Activated naive CD4-positive, alpha-beta T cell treated with anti-CD3 and anti-CD28 coated beads, Interleukin-2, amount 50 U/mL, for 72 hours (primary cell): ENCODE measurements at regions not wholly inside any gene's neighbourhood (a gene's known extent, or its start where the extent isn't known, plus 50 kb on each side); places are given as distances from the start of the nearest gene placed in this dataset.

Experiments used
- ATAC-seq, 2 donors: fragments of 150-1000 bp; cut with Tn5 transposase; 2 replicates each; pipeline ENCODE4 v1.10.0; 2021; ENCODE audit warnings: mild to moderate bottlenecking in 2 of 2, moderate library complexity in 2 of 2
- DNase-seq, 2 donors: peaks; one replicate each; pipeline ENCODE4 v3.0.0; 2021 to 2022; ENCODE audit warnings: low spot score in 2 of 2
- H3K27ac Mint-ChIP-seq, 2 donors: one replicate each; pipeline ENCODE4 v1.8.0; 2022; ENCODE audit warnings: mild to moderate bottlenecking in 2 of 2, mixed read lengths in 2 of 2
- H3K36me3 Mint-ChIP-seq, 2 donors: one replicate each; pipeline ENCODE4 v1.8.0; 2022; ENCODE audit warnings: mixed read lengths in 2 of 2
- H3K9me3 Mint-ChIP-seq, 2 donors: one replicate each; pipeline ENCODE4 v1.8.0; 2022; ENCODE audit warnings: mixed read lengths in 2 of 2

- ATAC-seq (no peak), DNase-seq (no peak)
- H3K27ac Mint-ChIP-seq = no peak overlapping the region
- H3K36me3 Mint-ChIP-seq = peaks cover 13 to 19% of the 10 kb centered on the region in 2 donors
- peaks cover 13 to 20% of the 10 kb centered on the region in 2 donors for H3K9me3 Mint-ChIP-seq
These were observed 99.4 kb upstream of the ADTRP start for GRCh38 chr6:11878029-11878428.

- H3K9me3 Mint-ChIP-seq = peaks cover 13 to 19% of the 10 kb centered on the region in 2 donors
- DNase-seq (no peak), ATAC-seq (no peak)
- no peak overlapping the region for H3K27ac Mint-ChIP-seq
- peaks cover 13 to 19% of the 10 kb centered on the region in 2 donors for H3K36me3 Mint-ChIP-seq
These were observed 98.4 kb upstream of the ADTRP start for GRCh38 chr6:11876934-11877433.

GRCh38 chr6:11875325-11876109, 96.9 kb upstream of the ADTRP start:
- peaks cover 7% of the 10 kb centered on the region in 2 donors for H3K36me3 Mint-ChIP-seq
- no peak for ATAC-seq
- no peak for DNase-seq
- no peak overlapping the region for H3K27ac Mint-ChIP-seq
- H3K9me3 Mint-ChIP-seq = peaks cover 7 to 17% of the 10 kb centered on the region in 2 donors

- no peak for DNase-seq
- H3K9me3 Mint-ChIP-seq = peaks cover 0 to 16% of the 10 kb centered on the region in 2 donors
- ATAC-seq = no peak
These were observed 91.2 kb upstream of the ADTRP start for GRCh38 chr6:11869672-11870340.

GRCh38 chr6:11868392-11868791, 89.8 kb upstream of the ADTRP start:
- Mint-ChIP-seq H3K36me3 (peaks cover 0 to 13% of the 10 kb centered on the region in 2 donors), H3K27ac (no peak overlapping the region), H3K9me3 (peaks cover 0 to 27% of the 10 kb centered on the region in 2 donors)
- ATAC-seq (no peak), DNase-seq (no peak)

More at GRCh38 chr6:11869672-11870340, 91.2 kb upstream of the ADTRP start:
- Mint-ChIP-seq H3K27ac (no peak overlapping the region), H3K36me3 (peaks cover 0 to 6% of the 10 kb centered on the region in 2 donors)

GRCh38 chr6:11865680-11866300, 87.2 kb upstream of the ADTRP start:
- H3K36me3 Mint-ChIP-seq = peaks cover 0 to 13% of the 10 kb centered on the region in 2 donors
- H3K27ac Mint-ChIP-seq = no peak overlapping the region
- peaks cover 0 to 17% of the 10 kb centered on the region in 2 donors for H3K9me3 Mint-ChIP-seq
- ATAC-seq = no peak
- no peak for DNase-seq

GRCh38 chr6:11858439-11858838, 79.8 kb upstream of the ADTRP start:
- Mint-ChIP-seq H3K27ac (no peak overlapping the region), H3K9me3 (peaks cover 0 to 9% of the 10 kb centered on the region in 2 donors), H3K36me3 (no peaks in the 10 kb centered on the region)
- DNase-seq (no peak), ATAC-seq (no peak)

GRCh38 chr6:11855743-11856142, 77.1 kb upstream of the ADTRP start:
- Mint-ChIP-seq H3K36me3 (peaks cover 0 to 6% of the 10 kb centered on the region in 2 donors), H3K9me3 (peaks cover 0 to 13% of the 10 kb centered on the region in 2 donors)
- no peak for ATAC-seq

GRCh38 chr6:11854408-11855165, 76.0 kb upstream of the ADTRP start:
- DNase-seq (no peak), ATAC-seq (peak in 1 of 2 donors; percentile 72)
- peaks cover 0 to 6% of the 10 kb centered on the region in 2 donors for H3K36me3 Mint-ChIP-seq
- H3K27ac Mint-ChIP-seq = no peak overlapping the region
- peaks cover 0 to 13% of the 10 kb centered on the region in 2 donors for H3K9me3 Mint-ChIP-seq

More at GRCh38 chr6:11855743-11856142, 77.1 kb upstream of the ADTRP start:
- DNase-seq = no peak
- no peak overlapping the region for H3K27ac Mint-ChIP-seq

GRCh38 chr6:11853678-11854407, 75.2 kb upstream of the ADTRP start:
- no peak for ATAC-seq
- no peak overlapping the region for H3K27ac Mint-ChIP-seq

GRCh38 chr6:11852061-11852651, 73.6 kb upstream of the ADTRP start:
- Mint-ChIP-seq H3K36me3 (peaks cover 0 to 9% of the 10 kb centered on the region in 2 donors), H3K9me3 (peaks cover 0 to 10% of the 10 kb centered on the region in 2 donors), H3K27ac (no peak overlapping the region)
- ATAC-seq (no peak), DNase-seq (no peak)

More at GRCh38 chr6:11853678-11854407, 75.2 kb upstream of the ADTRP start:
- Mint-ChIP-seq H3K36me3 (peaks cover 0 to 6% of the 10 kb centered on the region in 2 donors), H3K9me3 (peaks cover 0 to 13% of the 10 kb centered on the region in 2 donors)
- no peak for DNase-seq

- peaks cover 0 to 10% of the 10 kb centered on the region in 2 donors for H3K9me3 Mint-ChIP-seq
- H3K27ac Mint-ChIP-seq = no peak overlapping the region
- peaks cover 0 to 16% of the 10 kb centered on the region in 2 donors for H3K36me3 Mint-ChIP-seq
These were observed 72.8 kb upstream of the ADTRP start for GRCh38 chr6:11851387-11851786.

GRCh38 chr6:11848852-11849731, 70.5 kb upstream of the ADTRP start:
- H3K27ac Mint-ChIP-seq = no peak overlapping the region
- peaks cover 0 to 5% of the 10 kb centered on the region in 2 donors for H3K9me3 Mint-ChIP-seq
- DNase-seq (no peak), ATAC-seq (no peak)
- peaks cover 0 to 16% of the 10 kb centered on the region in 2 donors for H3K36me3 Mint-ChIP-seq

More at GRCh38 chr6:11851387-11851786, 72.8 kb upstream of the ADTRP start:
- DNase-seq (no peak), ATAC-seq (no peak)

- Mint-ChIP-seq H3K36me3 (peaks cover 0 to 16% of the 10 kb centered on the region in 2 donors), H3K9me3 (peaks cover 0 to 5% of the 10 kb centered on the region in 2 donors), H3K27ac (no peak overlapping the region)
- ATAC-seq = no peak
- no peak for DNase-seq
These were observed 69.7 kb upstream of the ADTRP start for GRCh38 chr6:11848346-11848651.
